ENCODE measurements at regions not wholly inside any gene's neighbourhood (a gene's known extent, or its start where the extent isn't known, plus 50 kb on each side); places are given as distances from the start of the nearest gene placed in this dataset.

DNA sequence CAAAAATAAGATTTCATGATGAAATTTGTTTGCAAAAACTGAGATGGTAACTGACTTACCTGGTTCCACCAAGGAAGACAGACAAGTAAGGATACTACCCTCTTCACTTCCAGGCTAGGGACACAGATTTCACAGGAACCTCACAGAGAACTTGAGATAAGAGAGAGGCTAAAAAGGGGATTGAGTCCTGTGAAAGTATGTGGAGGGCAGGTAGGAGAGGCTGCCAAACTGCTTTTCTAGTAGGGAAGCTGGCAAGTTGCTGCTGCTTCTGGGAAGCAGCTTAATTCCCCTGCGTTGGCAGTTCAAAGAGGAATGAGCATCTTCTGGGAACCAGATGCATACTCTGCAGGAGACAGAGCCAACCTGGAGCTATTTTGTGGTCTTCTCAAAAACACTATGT lies 841.6 kb downstream of the CCSER2 start:
- no peak overlapping the region for H3K4me2 ChIP-seq (ENCODE audit: extremely low read depth, insufficient read depth, low read length)
- no peak overlapping the region for H3K4me3 ChIP-seq (replicated peaks in 1 of 4; ENCODE audit: control extremely low read depth in 1 of 4, insufficient read depth in 1 of 4, low read depth in 3 of 4, low read length in 4 of 4)
- no peaks in the 10 kb centered on the region for H3K9me3 ChIP-seq (ENCODE audit: control insufficient read depth, insufficient read depth, low read depth, low read length)
- no peak for DNase-seq (ENCODE audit: low read depth in 2 of 2)
- no peaks in the 10 kb centered on the region for H3K4me1 ChIP-seq (ENCODE audit: control insufficient read depth, extremely low read depth, insufficient read depth, low read length)
- H3K27me3 ChIP-seq (ENCODE audit: control insufficient read depth, insufficient read depth, low read length), result no peaks in the 10 kb centered on the region
- no peak overlapping the region for H3K27ac ChIP-seq (ENCODE audit: insufficient read depth, low read length)
- no peaks in the 10 kb centered on the region for H3K79me2 ChIP-seq (ENCODE audit: control insufficient read depth, insufficient read depth, low read length)
- no peaks in the 10 kb centered on the region for H3K36me3 ChIP-seq (ENCODE audit: control insufficient read depth, insufficient read depth, low read length)
- TF ChIP-seq, protein P1, sequence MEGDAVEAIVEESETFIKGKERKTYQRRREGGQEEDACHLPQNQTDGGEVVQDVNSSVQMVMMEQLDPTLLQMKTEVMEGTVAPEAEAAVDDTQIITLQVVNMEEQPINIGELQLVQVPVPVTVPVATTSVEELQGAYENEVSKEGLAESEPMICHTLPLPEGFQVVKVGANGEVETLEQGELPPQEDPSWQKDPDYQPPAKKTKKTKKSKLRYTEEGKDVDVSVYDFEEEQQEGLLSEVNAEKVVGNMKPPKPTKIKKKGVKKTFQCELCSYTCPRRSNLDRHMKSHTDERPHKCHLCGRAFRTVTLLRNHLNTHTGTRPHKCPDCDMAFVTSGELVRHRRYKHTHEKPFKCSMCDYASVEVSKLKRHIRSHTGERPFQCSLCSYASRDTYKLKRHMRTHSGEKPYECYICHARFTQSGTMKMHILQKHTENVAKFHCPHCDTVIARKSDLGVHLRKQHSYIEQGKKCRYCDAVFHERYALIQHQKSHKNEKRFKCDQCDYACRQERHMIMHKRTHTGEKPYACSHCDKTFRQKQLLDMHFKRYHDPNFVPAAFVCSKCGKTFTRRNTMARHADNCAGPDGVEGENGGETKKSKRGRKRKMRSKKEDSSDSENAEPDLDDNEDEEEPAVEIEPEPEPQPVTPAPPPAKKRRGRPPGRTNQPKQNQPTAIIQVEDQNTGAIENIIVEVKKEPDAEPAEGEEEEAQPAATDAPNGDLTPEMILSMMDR (conservative IDR thresholded peaks at IDR 0.05 in 1 of 2, IDR thresholded peaks at IDR 0.05 in 1 of 2; ENCODE audit: low read depth in 1 of 2, low read length in 2 of 2), result no peak
- no peak for TF ChIP-seq EZH2 (IDR thresholded peaks at IDR 0.05; ENCODE audit: low read length, missing control alignments)
- H4K20me1 ChIP-seq (ENCODE audit: control insufficient read depth, extremely low read depth, insufficient read depth, low read length), result no peaks in the 10 kb centered on the region
- no peak overlapping the region for H2AFZ ChIP-seq (ENCODE audit: low read length)
- no peak overlapping the region for H3K9ac ChIP-seq (ENCODE audit: insufficient read depth, low read length)

GRCh38 chr10:85175635-85176034 lies 847.2 kb downstream of the CCSER2 start:
- no peaks in the 10 kb centered on the region for H4K20me1 ChIP-seq (ENCODE audit: control insufficient read depth, extremely low read depth, insufficient read depth, low read length)
- H3K4me3 ChIP-seq (replicated peaks in 1 of 4; ENCODE audit: control extremely low read depth in 1 of 4, insufficient read depth in 1 of 4, low read depth in 3 of 4, low read length in 4 of 4), result no peak overlapping the region
- no peaks in the 10 kb centered on the region for H3K79me2 ChIP-seq (ENCODE audit: control insufficient read depth, insufficient read depth, low read length)
- H3K27me3 ChIP-seq (ENCODE audit: control insufficient read depth, insufficient read depth, low read length), result no peaks in the 10 kb centered on the region
- no peak overlapping the region for H2AFZ ChIP-seq (ENCODE audit: low read length)
- H3K27ac ChIP-seq (ENCODE audit: insufficient read depth, low read length), result no peak overlapping the region
- H3K36me3 ChIP-seq (ENCODE audit: control insufficient read depth, insufficient read depth, low read length), result no peaks in the 10 kb centered on the region
- TF ChIP-seq, protein P1 (conservative IDR thresholded peaks at IDR 0.05 in 1 of 2, IDR thresholded peaks at IDR 0.05 in 1 of 2; ENCODE audit: low read depth in 1 of 2, low read length in 2 of 2), result no peak
- TF ChIP-seq EZH2 (IDR thresholded peaks at IDR 0.05; ENCODE audit: low read length, missing control alignments), result no peak
- H3K9me3 ChIP-seq (ENCODE audit: control insufficient read depth, insufficient read depth, low read depth, low read length), result no peaks in the 10 kb centered on the region
- no peaks in the 10 kb centered on the region for H3K4me1 ChIP-seq (ENCODE audit: control insufficient read depth, extremely low read depth, insufficient read depth, low read length)
- H3K9ac ChIP-seq (ENCODE audit: insufficient read depth, low read length), result no peak overlapping the region
- no peak overlapping the region for H3K4me2 ChIP-seq (ENCODE audit: extremely low read depth, insufficient read depth, low read length)
- DNase-seq (ENCODE audit: low read depth in 2 of 2), result no peak

DNA sequence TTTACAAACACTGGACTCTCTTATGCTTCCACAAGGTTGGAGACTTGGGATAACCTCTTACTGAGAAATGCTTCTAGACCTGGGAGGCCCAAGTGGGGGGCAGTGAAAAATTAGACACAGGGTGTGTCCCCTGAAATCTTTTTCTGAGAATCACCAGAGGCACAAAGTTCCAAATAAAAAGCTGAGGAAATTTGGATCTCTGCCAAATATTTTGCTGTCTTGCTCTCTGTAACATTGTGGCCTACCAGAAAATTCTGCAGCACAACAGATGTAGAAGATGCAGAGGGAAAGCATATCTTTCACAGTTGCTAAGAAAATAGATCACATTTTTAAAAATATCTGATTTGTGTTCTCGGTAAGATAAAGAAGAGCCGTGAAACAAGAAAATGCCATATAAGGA lies 849.4 kb downstream of the CCSER2 start:
- H3K4me2 ChIP-seq (ENCODE audit: extremely low read depth, insufficient read depth, low read length), result no peak overlapping the region
- H3K27ac ChIP-seq (ENCODE audit: insufficient read depth, low read length), result no peak overlapping the region
- no peaks in the 10 kb centered on the region for H3K36me3 ChIP-seq (ENCODE audit: control insufficient read depth, insufficient read depth, low read length)
- H3K9me3 ChIP-seq (ENCODE audit: control insufficient read depth, insufficient read depth, low read depth, low read length), result no peaks in the 10 kb centered on the region
- no peaks in the 10 kb centered on the region for H3K4me1 ChIP-seq (ENCODE audit: control insufficient read depth, extremely low read depth, insufficient read depth, low read length)
- H4K20me1 ChIP-seq (ENCODE audit: control insufficient read depth, extremely low read depth, insufficient read depth, low read length), result no peaks in the 10 kb centered on the region
- no peak overlapping the region for H2AFZ ChIP-seq (ENCODE audit: low read length)
- no peaks in the 10 kb centered on the region for H3K27me3 ChIP-seq (ENCODE audit: control insufficient read depth, insufficient read depth, low read length)
- H3K9ac ChIP-seq (ENCODE audit: insufficient read depth, low read length), result no peak overlapping the region
- DNase-seq (ENCODE audit: low read depth in 2 of 2), result no peak
- TF ChIP-seq EZH2 (IDR thresholded peaks at IDR 0.05; ENCODE audit: low read length, missing control alignments), result no peak
- TF ChIP-seq, protein P1 (conservative IDR thresholded peaks at IDR 0.05 in 1 of 2, IDR thresholded peaks at IDR 0.05 in 1 of 2; ENCODE audit: low read depth in 1 of 2, low read length in 2 of 2), result no peak
- H3K79me2 ChIP-seq (ENCODE audit: control insufficient read depth, insufficient read depth, low read length), result no peaks in the 10 kb centered on the region
- H3K4me3 ChIP-seq (replicated peaks in 1 of 4; ENCODE audit: control extremely low read depth in 1 of 4, insufficient read depth in 1 of 4, low read depth in 3 of 4, low read length in 4 of 4), result no peak overlapping the region

Measured in fibroblast of lung (primary cell).